Neural progenitor cell (in vitro differentiated cells): ENCODE measurements at regions not wholly inside any gene's neighbourhood (a gene's known extent, or its start where the extent isn't known, plus 50 kb on each side); places are given as distances from the start of the nearest gene placed in this dataset.
A peak's percentile ranks its signal among the peaks of the same experiment; 100 is the strongest.

Experiments used
- DNase-seq: peaks from one replicate; pipeline ENCODE4 v3.0.0-alpha.2; 2016; ENCODE audit warnings: low spot score
- H2AFZ ChIP-seq: fragments of 200-600 bp; sonication (generic); replicated peaks from 2 replicates; pipeline ENCODE4 v1.6.1; 2016; ENCODE audit warnings: antibody characterized with exemption
- H3F3A ChIP-seq: fragments of 200-600 bp; sonication (generic); 2 replicates; pipeline ENCODE4 v1.6.1; 2016; ENCODE audit warnings: antibody characterized with exemption, low read depth
- H3K27ac ChIP-seq: fragments of 200-600 bp; sonication (generic); 2 replicates; pipeline ENCODE4 v1.5.1; 2016; ENCODE audit warnings: mild to moderate bottlenecking
- H3K27me3 ChIP-seq: fragments of 200-600 bp; sonication (generic); 2 replicates; pipeline ENCODE4 v1.6.1; 2016; ENCODE audit warnings: mild to moderate bottlenecking, moderate library complexity
- H3K36me3 ChIP-seq: fragments of 200-600 bp; sonication (generic); 2 replicates; pipeline ENCODE4 v1.5.1; 2016
- H3K4me1 ChIP-seq: fragments of 200-600 bp; sonication (generic); 2 replicates; pipeline ENCODE4 v1.6.1; 2016; ENCODE audit warnings: mixed run types
- H3K4me2 ChIP-seq: fragments of 200-600 bp; sonication (generic); 2 replicates; pipeline ENCODE4 v1.6.1; 2016
- H3K4me3 ChIP-seq: fragments of 200-600 bp; sonication (generic); 2 replicates; pipeline ENCODE4 v1.5.1; 2016
- H3K79me2 ChIP-seq: fragments of 200-600 bp; sonication (generic); 2 replicates; pipeline ENCODE4 v1.6.1; 2016; ENCODE audit warnings: low read depth
- H3K9ac ChIP-seq: fragments of 200-600 bp; sonication (generic); 2 replicates; pipeline ENCODE4 v1.6.1; 2016
- H3K9me3 ChIP-seq: fragments of 200-600 bp; sonication (generic); 2 replicates; pipeline ENCODE4 v1.5.1; 2016; ENCODE audit warnings: low read depth
- H4K20me1 ChIP-seq: fragments of 200-600 bp; sonication (generic); 2 replicates; pipeline ENCODE4 v1.6.1; 2016; ENCODE audit warnings: low read depth
- H3K27ac Mint-ChIP-seq: 3 replicates; pipeline ENCODE4 v1.8.0; 2021; ENCODE audit warnings: mixed read lengths
- H3K27me3 Mint-ChIP-seq: 2 replicates; pipeline ENCODE4 v1.8.0; 2022; ENCODE audit warnings: low read depth, mild to moderate bottlenecking, inconsistent platforms, moderate library complexity, mixed read lengths; ENCODE audit not compliant: insufficient read depth
- H3K36me3 Mint-ChIP-seq: 3 replicates; pipeline ENCODE4 v1.8.0; 2021; ENCODE audit warnings: mixed read lengths
- H3K4me1 Mint-ChIP-seq: 3 replicates; pipeline ENCODE4 v1.8.0; 2021; ENCODE audit warnings: mixed read lengths
- H3K4me3 Mint-ChIP-seq: 3 replicates; pipeline ENCODE4 v1.8.0; 2021; ENCODE audit warnings: mild to moderate bottlenecking, moderate library complexity, mixed read lengths
- H3K9me3 Mint-ChIP-seq: 3 replicates; pipeline ENCODE4 v1.8.0; 2020; ENCODE audit warnings: mixed read lengths
- EZH2 ChIP-seq: fragments of 200-600 bp; sonication (generic); IDR thresholded peaks from 2 replicates; pipeline ENCODE4 v1.6.1; 2017; ENCODE audit warnings: antibody characterized with exemption, mild to moderate bottlenecking, moderate library complexity
- EZH2phosphoT487 ChIP-seq: fragments of 200-600 bp; sonication (generic); IDR thresholded peaks from 2 replicates; pipeline ENCODE4 v1.6.1; 2017; ENCODE audit warnings: antibody characterized with exemption
- TF ChIP-seq, protein P1 (sequence below): fragments of 200-600 bp; sonication (generic); IDR thresholded peaks from 2 replicates; pipeline ENCODE4 v1.5.1; 2017; ENCODE audit warnings: antibody characterized with exemption, mild to moderate bottlenecking

DNA sequence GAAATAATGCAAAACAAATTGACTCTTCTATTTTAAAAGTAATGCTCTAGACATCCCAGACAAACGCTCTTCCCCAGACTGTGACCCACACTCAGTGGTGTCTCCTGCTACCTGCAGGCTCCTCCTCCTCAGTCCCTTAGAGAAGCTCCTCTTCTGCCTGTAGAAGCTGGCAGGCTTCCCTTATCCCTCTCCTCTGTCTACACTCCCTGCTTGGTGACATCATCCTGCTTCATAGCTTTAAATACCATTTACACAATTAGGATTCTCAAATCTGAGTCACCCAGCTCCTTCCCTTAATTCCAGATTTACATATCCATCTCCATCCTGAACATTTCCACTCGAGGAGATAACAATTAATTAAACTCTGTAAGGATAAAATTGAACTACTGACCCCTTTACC lies 167.9 kb downstream of the FBXO15 start:
- H3K9me3 Mint-ChIP-seq: no peaks in the 10 kb centered on the region
- Histone ChIP-seq H3K4me3 (no peak overlapping the region), H4K20me1 (no peaks in the 10 kb centered on the region), H2AFZ (no peak overlapping the region), H3K79me2 (no peaks in the 10 kb centered on the region), H3K27ac (no peak overlapping the region), H3K36me3 (no peaks in the 10 kb centered on the region), H3F3A (no peaks in the 10 kb centered on the region), H3K4me2 (no peak overlapping the region), H3K9ac (no peak overlapping the region), H3K9me3 (no peaks in the 10 kb centered on the region), H3K4me1 (no peaks in the 10 kb centered on the region), H3K27me3 (no peaks in the 10 kb centered on the region)
- H3K4me3 Mint-ChIP-seq: no peak overlapping the region
- peaks cover 5% of the 10 kb centered on the region for H3K27me3 Mint-ChIP-seq
- H3K27ac Mint-ChIP-seq: peak overlapping the region; percentile 61
- no peak for DNase-seq
- no peaks in the 10 kb centered on the region for H3K36me3 Mint-ChIP-seq
- no peaks in the 10 kb centered on the region for H3K4me1 Mint-ChIP-seq
- no peak for TF ChIP-seq EZH2
- TF ChIP-seq EZH2phosphoT487: no peak
- TF ChIP-seq, protein P1, sequence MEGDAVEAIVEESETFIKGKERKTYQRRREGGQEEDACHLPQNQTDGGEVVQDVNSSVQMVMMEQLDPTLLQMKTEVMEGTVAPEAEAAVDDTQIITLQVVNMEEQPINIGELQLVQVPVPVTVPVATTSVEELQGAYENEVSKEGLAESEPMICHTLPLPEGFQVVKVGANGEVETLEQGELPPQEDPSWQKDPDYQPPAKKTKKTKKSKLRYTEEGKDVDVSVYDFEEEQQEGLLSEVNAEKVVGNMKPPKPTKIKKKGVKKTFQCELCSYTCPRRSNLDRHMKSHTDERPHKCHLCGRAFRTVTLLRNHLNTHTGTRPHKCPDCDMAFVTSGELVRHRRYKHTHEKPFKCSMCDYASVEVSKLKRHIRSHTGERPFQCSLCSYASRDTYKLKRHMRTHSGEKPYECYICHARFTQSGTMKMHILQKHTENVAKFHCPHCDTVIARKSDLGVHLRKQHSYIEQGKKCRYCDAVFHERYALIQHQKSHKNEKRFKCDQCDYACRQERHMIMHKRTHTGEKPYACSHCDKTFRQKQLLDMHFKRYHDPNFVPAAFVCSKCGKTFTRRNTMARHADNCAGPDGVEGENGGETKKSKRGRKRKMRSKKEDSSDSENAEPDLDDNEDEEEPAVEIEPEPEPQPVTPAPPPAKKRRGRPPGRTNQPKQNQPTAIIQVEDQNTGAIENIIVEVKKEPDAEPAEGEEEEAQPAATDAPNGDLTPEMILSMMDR: no peak

DNA sequence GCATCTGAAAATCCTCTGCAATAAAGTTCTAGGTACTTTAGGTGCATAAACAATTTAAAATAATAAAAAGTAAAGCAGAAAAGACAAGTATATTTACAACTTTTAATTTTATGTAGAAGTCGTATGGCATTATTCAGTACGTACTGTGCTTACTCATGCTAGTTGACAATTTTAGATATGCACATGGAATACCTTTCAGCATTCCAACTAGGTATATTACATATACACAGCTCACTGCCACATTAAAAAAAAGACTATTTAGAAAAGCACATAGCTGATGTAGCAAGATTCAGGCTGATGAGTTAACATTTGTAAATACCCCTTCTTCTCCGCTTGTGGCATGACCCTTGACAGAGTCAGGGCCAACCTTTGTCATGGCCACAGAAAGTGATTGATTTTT lies 171.2 kb downstream of the FBXO15 start:
- no peaks in the 10 kb centered on the region for H3K9me3 Mint-ChIP-seq
- Histone ChIP-seq H3K79me2 (no peaks in the 10 kb centered on the region), H3K4me1 (no peaks in the 10 kb centered on the region), H3K4me2 (no peak overlapping the region), H3K27me3 (no peaks in the 10 kb centered on the region), H3K36me3 (no peaks in the 10 kb centered on the region), H3K9ac (no peak overlapping the region), H3F3A (no peaks in the 10 kb centered on the region), H3K4me3 (no peak overlapping the region), H2AFZ (no peak overlapping the region), H3K27ac (no peak overlapping the region), H3K9me3 (no peaks in the 10 kb centered on the region), H4K20me1 (no peaks in the 10 kb centered on the region)
- no peak overlapping the region for H3K4me3 Mint-ChIP-seq
- no peaks in the 10 kb centered on the region for H3K36me3 Mint-ChIP-seq
- H3K27ac Mint-ChIP-seq: no peak overlapping the region
- no peak for DNase-seq
- H3K4me1 Mint-ChIP-seq: peaks cover 5% of the 10 kb centered on the region
- H3K27me3 Mint-ChIP-seq: peaks cover 5% of the 10 kb centered on the region
- TF ChIP-seq EZH2phosphoT487 (no peak), EZH2 (no peak)
- TF ChIP-seq, protein P1: no peak

DNA sequence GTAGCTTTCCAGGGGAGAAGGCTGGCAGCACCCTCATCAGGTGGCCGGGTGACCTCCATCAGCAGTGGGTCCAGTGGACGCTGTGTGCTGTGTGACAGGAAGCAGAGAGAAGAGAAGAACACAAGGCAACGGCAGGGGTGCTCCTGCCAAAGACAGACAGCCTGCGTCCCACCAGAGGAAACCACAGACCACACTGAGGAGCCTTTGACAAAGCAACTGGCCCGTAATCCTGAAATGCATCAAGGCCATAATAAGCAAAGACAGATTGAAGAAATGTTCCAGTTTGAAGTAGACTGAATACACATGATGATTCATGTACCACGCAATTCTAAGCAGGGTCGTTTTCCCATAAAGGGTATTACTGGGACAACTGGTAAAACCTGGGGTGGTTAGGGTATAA lies 172.4 kb downstream of the FBXO15 start:
- Histone ChIP-seq H3K27ac (no peak overlapping the region), H3K36me3 (no peaks in the 10 kb centered on the region), H3K4me3 (no peak overlapping the region), H3K9me3 (no peaks in the 10 kb centered on the region), H3F3A (no peaks in the 10 kb centered on the region), H3K9ac (no peak overlapping the region), H3K4me2 (no peak overlapping the region), H3K79me2 (no peaks in the 10 kb centered on the region), H3K4me1 (no peaks in the 10 kb centered on the region), H4K20me1 (no peaks in the 10 kb centered on the region), H2AFZ (no peak overlapping the region), H3K27me3 (no peaks in the 10 kb centered on the region)
- no peak overlapping the region for H3K4me3 Mint-ChIP-seq
- TF ChIP-seq EZH2: no peak
- TF ChIP-seq, protein P1: no peak
- TF ChIP-seq EZH2phosphoT487: no peak
- H3K9me3 Mint-ChIP-seq: no peaks in the 10 kb centered on the region
- peaks cover 5% of the 10 kb centered on the region for H3K4me1 Mint-ChIP-seq
- peaks cover 5% of the 10 kb centered on the region for H3K27me3 Mint-ChIP-seq
- H3K36me3 Mint-ChIP-seq: no peaks in the 10 kb centered on the region
- H3K27ac Mint-ChIP-seq: no peak overlapping the region
- no peak for DNase-seq

DNA sequence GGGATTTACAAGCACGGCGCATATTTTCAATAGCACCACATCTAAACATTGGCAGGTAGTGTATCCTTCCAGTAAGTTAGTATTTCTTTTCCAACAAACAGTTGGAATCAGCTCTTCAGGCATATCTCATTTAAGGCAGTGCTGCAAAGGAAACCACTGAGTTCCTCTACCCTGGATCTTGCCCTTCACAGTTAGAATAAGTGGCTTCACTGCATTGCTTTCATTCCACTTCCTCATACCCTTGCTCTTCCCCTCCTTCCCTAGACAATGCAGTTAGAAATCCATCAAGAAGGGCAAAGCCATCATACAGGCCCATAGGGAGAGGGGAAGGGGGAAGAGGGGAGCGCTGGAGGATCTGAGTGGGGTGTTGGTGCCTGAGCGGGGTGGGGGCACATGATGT lies 173.7 kb downstream of the FBXO15 start:
- H3K27me3 Mint-ChIP-seq: peaks cover 2% of the 10 kb centered on the region
- Histone ChIP-seq H2AFZ (no peak overlapping the region), H3K9ac (no peak overlapping the region), H3K79me2 (no peaks in the 10 kb centered on the region), H4K20me1 (no peaks in the 10 kb centered on the region), H3K4me3 (no peak overlapping the region), H3K4me2 (no peak overlapping the region), H3K27me3 (no peaks in the 10 kb centered on the region), H3K4me1 (no peaks in the 10 kb centered on the region), H3K36me3 (no peaks in the 10 kb centered on the region), H3K9me3 (no peaks in the 10 kb centered on the region), H3F3A (no peaks in the 10 kb centered on the region), H3K27ac (no peak overlapping the region)
- no peak overlapping the region for H3K4me3 Mint-ChIP-seq
- TF ChIP-seq EZH2: no peak
- TF ChIP-seq, protein P1: no peak
- no peak for TF ChIP-seq EZH2phosphoT487
- H3K36me3 Mint-ChIP-seq: no peaks in the 10 kb centered on the region
- H3K27ac Mint-ChIP-seq: no peak overlapping the region
- H3K4me1 Mint-ChIP-seq: peaks cover 5% of the 10 kb centered on the region
- DNase-seq: no peak
- no peaks in the 10 kb centered on the region for H3K9me3 Mint-ChIP-seq
